SK-MEL-5 (cell line): ENCODE measurements at regions not wholly inside any gene's neighbourhood (a gene's known extent, or its start where the extent isn't known, plus 50 kb on each side); places are given as distances from the start of the nearest gene placed in this dataset.

Experiments used
- DNase-seq: peaks from one replicate; pipeline ENCODE4 v3.0.0-alpha.2; 2016; ENCODE audit warnings: low read depth, low spot score
- in situ Hi-C: cut with HindIII; loops from 2 replicates; pipeline ENCODE4 v1.10.0; 2016; ENCODE audit warnings: low sequenced_read_pairs, high pct_unique_total_duplicates, low pct_unique_long_range_greater_than_20kb

- DNase-seq = no peak
- in situ Hi-C loops = no loop called here
These were observed 68.2 kb upstream of the IRX6 start for GRCh38 chr16:55255733-55256282.

GRCh38 chr16:55256412-55257016 lies 67.5 kb upstream of the IRX6 start:
- in situ Hi-C loops = no loop called here
- DNase-seq = no peak

GRCh38 chr16:55257966-55258613 lies 65.9 kb upstream of the IRX6 start:
- in situ Hi-C loops = no loop called here
- DNase-seq = peak; percentile 61

GRCh38 chr16:55261301-55261700 lies 62.7 kb upstream of the IRX6 start:
- DNase-seq = peak; percentile 68
- in situ Hi-C loops = no loop called here

GRCh38 chr16:55263271-55264250 lies 60.4 kb upstream of the IRX6 start:
- no peak for DNase-seq
- in situ Hi-C loops = no loop called here

GRCh38 chr16:55264949-55265348 lies 59.1 kb upstream of the IRX6 start:
- in situ Hi-C loops = no loop called here
- no peak for DNase-seq

- DNase-seq = no peak
- in situ Hi-C loops = no loop called here
These were observed 58.1 kb upstream of the IRX6 start for GRCh38 chr16:55265926-55266325.

GRCh38 chr16:55271945-55272513 lies 52.0 kb upstream of the IRX6 start:
- in situ Hi-C loops = no loop called here
- DNase-seq = no peak

- DNase-seq = no peak
- in situ Hi-C loops = no loop called here
These were observed 51.3 kb upstream of the IRX6 start for GRCh38 chr16:55272744-55273143.

- in situ Hi-C loops = no loop called here
- no peak for DNase-seq
These were observed 50.6 kb upstream of the IRX6 start for GRCh38 chr16:55273356-55273755.

GRCh38 chr16:55273959-55274358 lies 50.0 kb upstream of the IRX6 start:
- in situ Hi-C loops = no loop called here

More at GRCh38 chr16:55273959-55274358, 50.0 kb upstream of the IRX6 start:
- no peak for DNase-seq
